Ecto neural progenitor cell (in vitro differentiated cells): ENCODE measurements at regions not wholly inside any gene's neighbourhood (a gene's known extent, or its start where the extent isn't known, plus 50 kb on each side); places are given as distances from the start of the nearest gene placed in this dataset.

ENCODE experiments used
- DNase-seq: peaks from one replicate; pipeline ENCODE4 v3.0.0-alpha.2; 2018; ENCODE audit warnings: low spot score

GRCh38 chr9:135240222-135240621, 152.8 kb downstream of the OLFM1 start:
- DNase-seq: no peak

GRCh38 chr9:135240871-135241311, 153.4 kb downstream of the OLFM1 start:
- no peak for DNase-seq

- DNase-seq: no peak
Observed at GRCh38 chr9:135241381-135242048, 154.0 kb downstream of the OLFM1 start.

GRCh38 chr9:135242049-135242396, 154.6 kb downstream of the OLFM1 start:
- no peak for DNase-seq

DNA sequence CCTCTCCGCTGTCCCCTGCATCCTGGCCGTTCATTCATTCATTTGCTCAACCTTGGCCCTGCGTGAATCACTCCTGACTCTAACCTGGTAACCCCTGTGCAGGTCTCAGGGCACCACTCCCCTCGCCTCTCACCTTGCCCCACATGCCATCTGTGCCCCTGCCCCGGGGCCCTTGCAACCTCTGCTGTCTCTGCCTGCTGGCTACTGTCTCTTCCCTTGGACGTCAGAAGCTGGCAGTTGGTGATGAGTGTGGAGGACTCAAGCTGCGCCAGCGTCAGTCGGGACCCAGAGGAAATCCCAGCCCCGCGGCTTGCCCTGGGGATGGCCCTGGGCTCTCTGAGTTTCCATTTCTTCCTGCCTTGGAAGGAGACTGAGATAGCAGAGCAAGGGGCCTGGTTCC, 154.9 kb downstream of the OLFM1 start:
- no peak for DNase-seq

- DNase-seq: no peak
Observed at GRCh38 chr9:135243201-135244190, 156.0 kb downstream of the OLFM1 start.

- no peak for DNase-seq
Observed at GRCh38 chr9:135244271-135245221, 157.1 kb downstream of the OLFM1 start.

DNA sequence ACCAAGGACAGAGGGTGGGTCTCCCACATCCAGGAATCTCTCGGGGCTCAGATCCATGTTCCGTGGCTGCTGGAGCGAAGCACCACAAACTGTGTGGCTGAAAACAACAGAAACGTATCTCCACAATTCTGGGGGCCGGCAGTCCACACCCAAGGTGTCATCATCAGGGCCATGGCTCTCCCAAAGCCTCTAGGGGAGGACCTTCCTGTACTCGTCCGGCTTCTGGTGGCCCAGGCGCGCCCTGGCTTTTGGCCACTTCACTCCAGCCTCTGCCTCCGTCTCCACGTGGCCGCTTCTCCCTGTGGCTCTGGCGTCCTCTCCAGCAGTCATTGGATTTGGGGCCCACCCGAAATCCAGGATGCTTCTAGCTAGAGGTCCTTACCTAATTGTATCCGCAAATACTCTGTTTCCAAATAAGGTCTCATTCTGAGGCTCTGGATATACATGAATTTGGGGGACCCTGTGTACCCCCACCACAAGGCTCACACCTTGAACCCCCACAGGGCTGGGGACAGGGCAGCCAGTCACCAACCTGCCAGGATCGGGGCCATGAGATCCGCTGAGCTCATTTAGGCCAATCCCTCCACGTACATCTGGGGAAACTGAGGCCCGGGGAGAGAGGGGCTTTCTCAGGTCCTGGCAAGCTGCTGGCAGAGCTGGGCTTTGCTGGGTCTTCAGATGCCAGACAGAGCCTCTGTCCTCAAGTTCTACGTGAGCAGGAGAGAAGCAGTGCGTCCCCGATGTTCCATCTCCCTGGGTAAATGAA, 158.2 kb downstream of the OLFM1 start:
- no peak for DNase-seq

GRCh38 chr9:135246248-135247205, 159.1 kb downstream of the OLFM1 start:
- no peak for DNase-seq

DNA sequence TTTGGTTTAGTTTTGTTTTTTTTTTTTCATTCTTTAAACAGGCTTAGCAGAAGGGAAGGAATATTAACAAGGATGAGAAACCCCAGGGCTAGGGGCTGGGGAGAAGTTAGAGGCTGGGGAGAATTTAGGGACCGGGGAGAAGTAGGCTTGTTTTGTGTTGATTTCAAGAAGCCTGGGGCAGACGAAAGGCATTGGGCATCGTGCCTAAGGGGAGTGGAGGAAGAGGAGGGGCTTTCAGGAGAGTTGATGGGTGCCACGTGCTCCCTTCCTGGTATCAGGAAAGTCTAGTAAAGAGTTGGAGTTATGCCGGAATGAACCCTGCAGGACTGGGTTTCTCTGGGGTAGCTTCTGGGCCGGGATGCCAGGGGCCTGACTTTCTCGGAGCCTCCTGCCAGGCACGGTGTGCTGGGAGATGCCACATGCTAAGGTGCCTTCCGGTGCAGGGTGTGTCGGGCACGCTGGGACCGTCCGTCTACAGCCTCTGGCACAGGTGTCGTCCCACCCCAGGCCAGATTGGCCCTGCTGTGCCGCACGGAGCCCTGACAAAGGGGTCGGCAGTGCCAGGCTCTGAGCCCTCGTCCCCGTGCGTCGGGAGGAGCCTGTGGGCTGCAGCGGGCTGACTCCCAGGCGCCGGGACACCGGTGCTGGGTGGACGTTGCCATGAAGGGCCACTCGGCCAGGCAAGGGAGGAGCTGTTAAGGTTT, 159.9 kb downstream of the OLFM1 start:
- DNase-seq: no peak

- DNase-seq: no peak
Observed at GRCh38 chr9:135248111-135248510, 160.6 kb downstream of the OLFM1 start.

GRCh38 chr9:135248721-135249120, 161.3 kb downstream of the OLFM1 start:
- DNase-seq: no peak

- no peak for DNase-seq
Observed at GRCh38 chr9:135249191-135249590, 161.7 kb downstream of the OLFM1 start.

GRCh38 chr9:135249711-135250110, 162.2 kb downstream of the OLFM1 start:
- DNase-seq: no peak

- DNase-seq: no peak
Observed at GRCh38 chr9:135251331-135251761, 163.9 kb downstream of the OLFM1 start.

GRCh38 chr9:135251996-135252760, 164.7 kb downstream of the OLFM1 start:
- DNase-seq: no peak

- DNase-seq: no peak
Observed at GRCh38 chr9:135252980-135253304, 165.5 kb downstream of the OLFM1 start.

- peak; percentile 66 for DNase-seq
Observed at GRCh38 chr9:135253305-135254004, 166.0 kb downstream of the OLFM1 start.
